AG04449 (cell line): ENCODE measurements at regions not wholly inside any gene's neighbourhood (a gene's known extent, or its start where the extent isn't known, plus 50 kb on each side); places are given as distances from the start of the nearest gene placed in this dataset.

Source experiments
- CTCF ChIA-PET: fragments of 350-600 bp; formaldehyde crosslinking; extraction: SDS; loops from one replicate; lab custom pipeline; 2021; ENCODE audit warnings: antibody characterized with exemption; lab: Yijun Ruan, JAX
- POLR2A ChIA-PET: fragments of 400-600, 350-600 bp; formaldehyde crosslinking; extraction: SDS; loops from one replicate; lab custom pipeline; 2020; ENCODE audit warnings: antibody characterized with exemption, inconsistent platforms; lab: Yijun Ruan, JAX
- DNase-seq: peaks from one replicate; pipeline ENCODE4 v3.0.0-alpha.2; 2010; ENCODE audit warnings: low read depth, low spot score
- H3K4me3 ChIP-seq: 2 replicates; pipeline ENCODE4 v1.5.1; 2011; ENCODE audit warnings: low read depth, mild to moderate bottlenecking, control low read depth, low read length
- CTCF ChIP-seq: IDR thresholded peaks from one replicate; pipeline ENCODE4 v1.5.1; 2011; ENCODE audit warnings: mild to moderate bottlenecking, moderate library complexity, low read length, control low read depth, inconsistent platforms; ENCODE audit not compliant: insufficient read depth; ENCODE audit errors: missing control alignments

- no peak for TF ChIP-seq CTCF
- no peak overlapping the region for H3K4me3 ChIP-seq
- CTCF ChIA-PET = no interaction called here
- no peak for DNase-seq
- POLR2A ChIA-PET = no interaction called here
Measured at GRCh38 chr12:111225307-111225706, 143.6 kb downstream of the PHETA1 start.

DNA sequence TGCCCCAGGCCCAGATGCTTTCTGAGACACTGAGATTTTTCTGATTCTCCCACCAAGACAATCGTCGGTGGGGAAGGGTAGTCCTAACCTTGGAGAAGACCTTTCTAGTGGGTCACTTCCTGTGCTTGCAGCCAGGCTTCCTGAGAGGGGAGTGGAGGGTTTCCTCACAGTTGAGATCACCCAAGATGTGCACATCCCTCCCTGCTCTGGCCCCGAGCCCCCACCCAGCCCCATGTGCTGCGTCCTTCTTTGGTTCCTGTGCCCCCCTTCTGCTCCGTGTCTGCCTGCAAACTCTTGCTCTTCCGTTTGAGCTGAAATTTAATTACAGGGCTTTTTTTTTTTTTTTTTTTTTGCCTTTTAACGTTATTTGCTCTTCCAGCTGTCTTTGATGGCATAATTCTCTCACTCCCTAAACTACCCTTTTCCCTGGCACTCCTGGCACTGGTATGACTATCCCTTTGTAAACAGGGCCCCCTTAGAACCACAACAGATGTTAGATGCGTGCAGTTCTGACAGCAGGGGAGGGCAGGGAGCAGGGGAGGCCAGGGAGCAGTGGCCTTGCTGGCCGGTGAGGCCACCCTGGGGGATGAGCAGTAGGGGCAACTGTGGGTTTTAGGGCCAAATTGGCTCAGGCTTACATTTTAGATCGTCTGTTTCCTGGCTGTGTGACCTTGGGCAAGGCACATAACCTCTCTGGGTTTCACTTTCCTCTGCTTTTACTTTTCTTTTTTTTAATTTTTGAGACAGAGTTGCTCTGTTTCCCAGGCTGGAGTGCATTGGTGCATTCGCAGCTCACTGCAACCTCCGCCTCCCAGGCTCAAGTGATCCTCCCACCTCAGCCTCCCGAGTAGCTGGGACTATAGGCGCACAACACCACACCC lies 144.5 kb downstream of the PHETA1 start:
- no peak for DNase-seq
- TF ChIP-seq CTCF = no peak
- CTCF ChIA-PET = no interaction called here
- H3K4me3 ChIP-seq = no peak overlapping the region
- POLR2A ChIA-PET = no interaction called here

GRCh38 chr12:111222523-111222922 lies 146.4 kb downstream of the PHETA1 start:
- H3K4me3 ChIP-seq = no peak overlapping the region
- ChIA-PET POLR2A (no interaction called here), CTCF (no interaction called here)
- no peak for DNase-seq
- TF ChIP-seq CTCF = no peak

GRCh38 chr12:111222027-111222414 lies 146.9 kb downstream of the PHETA1 start:
- ChIA-PET CTCF (no interaction called here), POLR2A (no interaction called here)
- no peak overlapping the region for H3K4me3 ChIP-seq
- DNase-seq = no peak
- no peak for TF ChIP-seq CTCF

DNA sequence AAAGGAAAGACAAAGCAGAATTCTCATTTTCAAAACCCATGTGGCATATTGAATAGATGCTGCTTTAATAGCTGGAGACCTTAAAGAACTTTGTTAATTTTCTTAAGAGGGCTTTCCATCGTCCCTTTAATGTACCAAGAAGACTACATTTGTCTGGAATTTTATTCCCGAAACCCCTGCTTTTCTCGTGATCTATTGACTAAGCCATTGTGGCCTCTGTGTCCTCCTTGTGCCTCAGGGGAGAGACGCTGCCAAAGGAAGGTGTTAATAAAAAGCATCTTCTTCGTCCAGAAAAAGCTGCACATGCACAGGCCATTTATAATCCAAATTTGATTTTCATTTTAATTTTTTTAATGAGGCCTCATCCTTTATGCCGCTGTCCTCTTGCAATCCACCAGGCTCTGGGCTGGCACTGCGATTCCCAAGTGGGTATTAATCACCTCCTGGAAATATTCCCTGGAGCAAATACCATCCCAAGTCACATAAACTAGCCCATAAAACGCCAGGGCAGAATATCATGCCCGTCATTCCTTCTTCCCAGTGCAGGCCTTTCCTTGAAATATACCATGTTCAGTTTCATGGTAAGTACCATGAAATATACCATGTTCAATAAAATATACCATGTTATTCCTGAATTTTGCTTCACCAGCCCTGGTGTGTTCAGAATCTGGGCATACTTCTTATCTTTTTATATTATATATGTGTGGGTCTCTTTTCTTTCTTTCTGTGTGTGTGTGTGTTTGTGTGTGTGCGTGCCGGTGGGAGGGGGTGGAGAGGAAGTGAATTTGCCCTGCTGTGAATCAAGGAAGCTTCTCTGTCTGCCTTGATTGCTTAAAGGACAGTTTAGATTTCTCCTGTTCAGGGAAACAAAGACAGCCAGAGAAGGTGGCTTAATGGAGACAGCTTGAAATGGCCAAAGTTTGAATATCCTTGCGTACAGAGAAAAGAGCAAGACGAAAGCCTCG lies 147.6 kb downstream of the PHETA1 start:
- ChIA-PET CTCF (no interaction called here), POLR2A (no interaction called here)
- H3K4me3 ChIP-seq = no peak overlapping the region
- no peak for DNase-seq
- TF ChIP-seq CTCF = no peak

- POLR2A ChIA-PET = no interaction called here
- CTCF ChIA-PET = no interaction called here
Measured at GRCh38 chr12:111220363-111220762, 148.5 kb downstream of the PHETA1 start.

More at GRCh38 chr12:111220363-111220762, 148.5 kb downstream of the PHETA1 start:
- TF ChIP-seq CTCF = no peak
- DNase-seq = no peak
- H3K4me3 ChIP-seq = no peak overlapping the region
